NAMALWA (cell line): ENCODE measurements at regions not wholly inside any gene's neighbourhood (a gene's known extent, or its start where the extent isn't known, plus 50 kb on each side); places are given as distances from the start of the nearest gene placed in this dataset.

ENCODE experiments used
- DNase-seq: peaks from one replicate; pipeline ENCODE4 v3.0.0-alpha.2; 2015; ENCODE audit warnings: low spot score

GRCh38 chr6:167567142-167568033 lies 242.5 kb downstream of the TTLL2 start:
- DNase-seq, result no peak

GRCh38 chr6:167568407-167569024 lies 243.6 kb downstream of the TTLL2 start:
- no peak for DNase-seq

GRCh38 chr6:167569041-167569805 lies 244.3 kb downstream of the TTLL2 start:
- no peak for DNase-seq

GRCh38 chr6:167569879-167570278 lies 245.0 kb downstream of the TTLL2 start:
- no peak for DNase-seq

GRCh38 chr6:167570460-167571400 lies 245.8 kb downstream of the TTLL2 start:
- no peak for DNase-seq

- DNase-seq, result no peak
Observed at GRCh38 chr6:167571550-167571949, 246.7 kb downstream of the TTLL2 start.

GRCh38 chr6:167572106-167572505 lies 247.2 kb downstream of the TTLL2 start:
- no peak for DNase-seq

- no peak for DNase-seq
Observed at GRCh38 chr6:167572841-167573271, 248.0 kb downstream of the TTLL2 start.

- DNase-seq, result no peak
Observed at GRCh38 chr6:167573461-167574215, 248.8 kb downstream of the TTLL2 start.

- no peak for DNase-seq
Observed at GRCh38 chr6:167574431-167575151, 249.7 kb downstream of the TTLL2 start.

- DNase-seq, result no peak
Observed at GRCh38 chr6:167575158-167575696, 250.3 kb downstream of the TTLL2 start.

GRCh38 chr6:167576050-167576741 lies 250.5 kb upstream of the AFDN start:
- DNase-seq, result no peak

GRCh38 chr6:167576828-167577503 lies 249.7 kb upstream of the AFDN start:
- no peak for DNase-seq

- no peak for DNase-seq
Observed at GRCh38 chr6:167577891-167578361, 248.8 kb upstream of the AFDN start.

GRCh38 chr6:167578371-167578901 lies 248.3 kb upstream of the AFDN start:
- no peak for DNase-seq

GRCh38 chr6:167579806-167580618 lies 246.7 kb upstream of the AFDN start:
- DNase-seq, result no peak

GRCh38 chr6:167580619-167580911 lies 246.1 kb upstream of the AFDN start:
- no peak for DNase-seq

- DNase-seq, result no peak
Observed at GRCh38 chr6:167581637-167582036, 245.1 kb upstream of the AFDN start.
